ENCODE measurements at regions not wholly inside any gene's neighbourhood (a gene's known extent, or its start where the extent isn't known, plus 50 kb on each side); places are given as distances from the start of the nearest gene placed in this dataset.

GRCh38 chr1:193787061-193787460 is 600.6 kb upstream of the B3GALT2 start:
- TF ChIP-seq CTCF (conservative IDR thresholded peaks at IDR 0.05) (no peak), EZH2 (IDR thresholded peaks at IDR 0.05; ENCODE audit: low read depth) (no peak)

All from PC-9 (cell line).